ENCODE measurements at regions not wholly inside any gene's neighbourhood (a gene's known extent, or its start where the extent isn't known, plus 50 kb on each side); places are given as distances from the start of the nearest gene placed in this dataset.

GRCh38 chr2:71797035-71797810 lies 343.9 kb downstream of the DYSF start:
- in situ Hi-C loops (cut with HindIII; ENCODE audit: low pct_unique_long_range_greater_than_20kb, low sequenced_read_pairs): no loop called here
- no peak for TF ChIP-seq JUND (IDR thresholded peaks at IDR 0.05; ENCODE audit: low read depth)
- DNase-seq (ENCODE audit: low read depth in 1 of 2, low spot score in 1 of 2): no peak

DNA sequence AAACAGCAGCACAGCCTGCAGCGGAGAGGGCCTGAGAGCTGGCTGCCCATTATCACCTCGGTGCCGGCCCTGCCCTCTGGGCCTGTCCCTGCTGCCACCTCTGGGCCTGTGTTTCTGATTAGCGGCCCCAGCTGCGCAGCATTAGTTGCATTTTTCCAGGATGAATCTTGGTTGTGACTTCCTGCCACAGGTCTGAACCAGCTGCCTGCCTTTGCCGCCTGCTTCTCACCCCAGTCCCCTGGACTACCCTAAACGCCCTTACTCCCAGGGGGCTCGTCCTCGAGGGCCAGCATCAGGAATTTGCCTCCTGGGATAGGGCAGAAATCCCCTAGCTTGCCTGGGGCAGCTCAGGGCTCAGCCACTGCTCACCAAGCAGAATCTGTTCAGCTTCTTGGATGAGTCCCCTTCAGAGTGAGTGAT lies 342.8 kb downstream of the DYSF start:
- no peak for TF ChIP-seq JUND (IDR thresholded peaks at IDR 0.05; ENCODE audit: low read depth)
- DNase-seq (ENCODE audit: low read depth in 1 of 2, low spot score in 1 of 2): no peak
- in situ Hi-C loops (cut with HindIII; ENCODE audit: low pct_unique_long_range_greater_than_20kb, low sequenced_read_pairs): no loop called here

DNA sequence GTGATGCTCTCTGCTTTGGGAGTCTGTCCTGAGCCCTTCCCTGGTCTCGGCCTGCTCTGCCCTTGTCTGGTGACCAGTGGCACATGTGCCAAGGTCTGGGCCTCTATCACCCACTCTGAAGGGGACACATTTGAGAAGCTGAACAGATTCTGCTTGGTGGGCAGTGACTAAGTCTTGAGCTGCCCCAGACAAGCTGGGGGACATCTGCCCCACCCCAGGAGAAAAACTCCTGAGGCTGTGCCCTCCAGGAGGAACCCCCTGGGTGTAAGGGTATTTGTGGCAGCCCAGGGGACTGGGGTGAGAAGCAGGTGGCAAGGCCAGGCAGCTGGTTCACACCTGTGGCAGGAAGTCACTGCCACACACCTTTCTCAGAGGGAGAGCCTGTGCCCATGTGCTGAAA lies 342.1 kb downstream of the DYSF start:
- in situ Hi-C loops (cut with HindIII; ENCODE audit: low pct_unique_long_range_greater_than_20kb, low sequenced_read_pairs): no loop called here
- no peak for TF ChIP-seq JUND (IDR thresholded peaks at IDR 0.05; ENCODE audit: low read depth)

DNA sequence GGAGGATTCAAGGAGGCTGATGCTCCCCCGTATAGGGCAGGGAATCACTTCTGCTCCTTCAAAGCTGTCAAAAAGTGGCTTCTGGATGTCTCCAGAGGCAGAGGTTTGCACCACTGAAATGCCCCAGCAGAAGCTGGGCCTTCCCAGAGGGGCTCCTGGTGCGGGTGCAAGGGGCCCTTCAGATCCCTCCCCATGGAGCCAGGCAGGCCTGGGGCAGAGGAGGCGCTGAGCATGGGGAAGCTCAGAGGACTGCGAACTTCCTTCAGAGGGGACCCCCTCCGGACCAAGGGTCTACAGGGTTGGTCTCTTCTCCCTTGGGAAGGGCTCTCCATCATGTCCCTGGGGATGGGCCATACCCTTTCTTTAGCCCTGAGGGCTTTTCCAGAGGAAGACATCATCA lies 341.2 kb downstream of the DYSF start:
- no peak for TF ChIP-seq JUND (IDR thresholded peaks at IDR 0.05; ENCODE audit: low read depth)
- in situ Hi-C loops (cut with HindIII; ENCODE audit: low pct_unique_long_range_greater_than_20kb, low sequenced_read_pairs): no loop called here
- DNase-seq (ENCODE audit: low read depth in 1 of 2, low spot score in 1 of 2): no peak

More for the DNA sequence above, 342.1 kb downstream of the DYSF start:
- DNase-seq (ENCODE audit: low read depth in 1 of 2, low spot score in 1 of 2): no peak

DNA sequence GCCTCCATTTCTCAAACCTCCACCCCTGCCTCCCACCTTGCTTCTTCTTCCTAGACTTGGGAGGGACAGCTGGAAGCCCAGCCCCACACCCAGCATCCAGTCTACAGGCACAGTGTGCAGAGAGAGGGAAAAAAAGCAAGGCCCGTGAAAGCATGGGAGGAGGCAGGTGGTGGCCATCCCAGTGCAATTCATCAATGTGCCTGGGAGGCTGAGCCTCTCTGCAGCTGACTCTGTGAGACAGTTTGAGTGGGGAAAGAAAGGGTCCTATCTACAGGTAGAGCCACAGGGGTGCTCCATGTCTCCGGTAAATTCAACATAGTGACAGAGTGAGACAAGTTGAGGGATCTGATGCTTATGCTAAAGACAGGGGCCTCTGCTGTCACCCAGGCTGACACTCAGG lies 340.6 kb downstream of the DYSF start:
- in situ Hi-C loops (cut with HindIII; ENCODE audit: low pct_unique_long_range_greater_than_20kb, low sequenced_read_pairs): no loop called here
- no peak for DNase-seq (ENCODE audit: low read depth in 1 of 2, low spot score in 1 of 2)
- no peak for TF ChIP-seq JUND (IDR thresholded peaks at IDR 0.05; ENCODE audit: low read depth)

- TF ChIP-seq JUND (IDR thresholded peaks at IDR 0.05; ENCODE audit: low read depth): no peak
- in situ Hi-C loops (cut with HindIII; ENCODE audit: low pct_unique_long_range_greater_than_20kb, low sequenced_read_pairs): no loop called here
- DNase-seq (ENCODE audit: low read depth in 1 of 2, low spot score in 1 of 2): peak in 1 of 2 experiments; percentile 28
These were observed 339.8 kb downstream of the DYSF start for GRCh38 chr2:71792926-71793761.

DNA sequence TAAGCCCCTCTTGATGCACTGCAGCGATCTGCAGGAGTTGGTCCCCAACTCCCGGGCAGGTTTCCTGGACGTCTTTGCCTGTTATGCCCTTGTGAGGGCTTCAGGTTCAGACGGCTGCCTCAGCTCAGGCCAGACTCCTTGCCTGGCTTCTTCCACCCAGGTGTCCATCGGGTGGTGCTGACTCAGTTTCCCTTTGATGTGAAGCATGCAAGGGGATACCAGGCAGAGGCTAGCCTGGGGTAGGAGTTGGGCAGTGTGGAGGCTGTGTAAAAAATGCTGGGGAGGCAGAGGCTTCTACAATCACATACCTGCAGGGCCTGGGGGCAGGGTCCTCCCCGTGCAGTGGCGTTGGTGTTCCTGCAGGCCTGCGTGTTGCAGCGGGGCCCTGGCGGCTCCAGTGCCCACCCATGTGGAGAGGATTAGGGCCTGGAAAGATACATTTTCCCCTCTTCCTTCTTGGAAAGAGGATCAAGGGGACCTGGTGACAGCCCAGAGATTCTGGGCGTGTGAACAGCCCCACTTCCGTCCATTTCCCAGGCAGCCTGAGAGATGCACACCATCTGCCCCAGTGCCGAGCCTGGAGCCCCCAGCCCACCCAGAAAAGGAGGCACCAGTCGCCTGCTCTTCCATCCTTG lies 338.3 kb downstream of the DYSF start:
- no peak for TF ChIP-seq JUND (IDR thresholded peaks at IDR 0.05; ENCODE audit: low read depth)
- in situ Hi-C loops (cut with HindIII; ENCODE audit: low pct_unique_long_range_greater_than_20kb, low sequenced_read_pairs): no loop called here
- DNase-seq (ENCODE audit: low read depth in 1 of 2, low spot score in 1 of 2): no peak

- in situ Hi-C loops (cut with HindIII; ENCODE audit: low pct_unique_long_range_greater_than_20kb, low sequenced_read_pairs): no loop called here
- no peak for DNase-seq (ENCODE audit: low read depth in 1 of 2, low spot score in 1 of 2)
- no peak for TF ChIP-seq JUND (IDR thresholded peaks at IDR 0.05; ENCODE audit: low read depth)
These were observed 337.7 kb downstream of the DYSF start for GRCh38 chr2:71791061-71791450.

GRCh38 chr2:71790226-71791060 lies 337.1 kb downstream of the DYSF start:
- no peak for TF ChIP-seq JUND (IDR thresholded peaks at IDR 0.05; ENCODE audit: low read depth)
- in situ Hi-C loops (cut with HindIII; ENCODE audit: low pct_unique_long_range_greater_than_20kb, low sequenced_read_pairs): no loop called here
- DNase-seq (ENCODE audit: low read depth in 1 of 2, low spot score in 1 of 2): no peak

GRCh38 chr2:71789556-71790204 lies 336.3 kb downstream of the DYSF start:
- TF ChIP-seq JUND (IDR thresholded peaks at IDR 0.05; ENCODE audit: low read depth): no peak
- DNase-seq (ENCODE audit: low read depth in 1 of 2, low spot score in 1 of 2): peak in 1 of 2 experiments; percentile 10
- in situ Hi-C loops (cut with HindIII; ENCODE audit: low pct_unique_long_range_greater_than_20kb, low sequenced_read_pairs): no loop called here

- in situ Hi-C loops (cut with HindIII; ENCODE audit: low pct_unique_long_range_greater_than_20kb, low sequenced_read_pairs): no loop called here
- no peak for TF ChIP-seq JUND (IDR thresholded peaks at IDR 0.05; ENCODE audit: low read depth)
- DNase-seq (ENCODE audit: low read depth in 1 of 2, low spot score in 1 of 2): no peak
These were observed 335.4 kb downstream of the DYSF start for GRCh38 chr2:71788601-71789240.

Measured in T47D (cell line).